Posterior vena cava (tissue), 2 donors: ENCODE measurements at regions not wholly inside any gene's neighbourhood (a gene's known extent, or its start where the extent isn't known, plus 50 kb on each side); places are given as distances from the start of the nearest gene placed in this dataset.
"Not testable (repeated sequence)": the region's sequence is repeated elsewhere in the genome, so short reads cannot be mapped to it uniquely, and the experiment has no call there.

Experiments used
- DNase-seq: peaks from one replicate; pipeline ENCODE4 v3.0.0-alpha.2; 2020; ENCODE audit warnings: low spot score
- intact Hi-C, 2 donors: fragments of 100-400 bp; cut with DNase I; formaldehyde crosslinking; loops; one replicate each; pipeline versions ENCODE4 v1.14.1 to v1.14.2; 2022 to 2023
- donor health status: DM: yes; HTN: yes; CAD: no.
- donor health status: DM: yes; HTN: yes; CAD: no.

- intact Hi-C loops, DNase-seq: not testable (repeated sequence)
Observed at GRCh38 chr18:71355599-71355998, 1066.8 kb downstream of the SOCS6 start.

- no peak for DNase-seq
- intact Hi-C loops, result no loop called here
Observed at GRCh38 chr18:71352618-71353017, 1063.8 kb downstream of the SOCS6 start.

GRCh38 chr18:71336576-71337210 lies 1047.8 kb downstream of the SOCS6 start:
- no peak for DNase-seq
- intact Hi-C loops, result no loop called here

- intact Hi-C loops, result no loop called here
- DNase-seq, result no peak
Observed at GRCh38 chr18:71329563-71329962, 1040.7 kb downstream of the SOCS6 start.

DNA sequence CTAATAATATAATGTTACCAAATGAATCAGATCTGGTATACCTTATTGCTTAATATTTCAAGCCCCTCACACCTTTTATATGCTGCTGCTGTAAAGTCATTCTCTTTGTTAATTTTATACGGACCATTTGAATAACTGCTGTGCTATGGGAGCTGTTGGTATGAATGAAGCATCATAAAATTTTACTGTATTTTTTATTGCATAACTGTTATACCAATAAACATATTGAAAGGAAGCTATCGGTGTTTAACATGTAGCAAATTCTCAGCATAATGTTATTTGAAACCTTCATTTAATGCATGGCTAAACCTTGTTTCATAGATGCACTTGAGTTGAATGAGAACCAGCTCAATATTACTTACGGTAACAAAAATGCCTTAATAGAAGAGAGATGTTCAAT lies 1040.3 kb downstream of the SOCS6 start:
- intact Hi-C loops, result no loop called here
- no peak for DNase-seq

GRCh38 chr18:71327850-71328249 lies 1039.0 kb downstream of the SOCS6 start:
- DNase-seq, result no peak
- intact Hi-C loops, result no loop called here

- intact Hi-C loops, result no loop called here
- DNase-seq, result no peak
Observed at GRCh38 chr18:71327441-71327840, 1038.6 kb downstream of the SOCS6 start.

DNA sequence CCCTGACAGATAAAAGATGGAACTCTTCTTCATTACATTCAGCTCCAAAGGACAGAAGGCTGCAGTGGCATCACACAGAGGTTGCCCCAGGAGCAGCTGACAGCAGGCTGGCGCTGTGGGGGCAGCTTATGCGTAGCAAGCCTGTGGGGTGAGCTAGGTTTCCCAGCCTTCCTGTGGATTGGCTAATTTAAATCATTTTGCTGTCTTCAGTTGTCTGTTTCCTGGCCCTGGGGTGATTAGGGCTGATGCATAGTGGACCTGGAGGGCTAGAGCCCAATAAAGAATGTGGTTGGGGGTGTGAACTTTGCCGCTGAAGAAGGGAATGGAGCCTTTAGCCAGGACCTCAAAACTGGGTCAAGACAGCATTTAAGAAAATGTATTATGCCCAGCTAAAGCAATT lies 1038.0 kb downstream of the SOCS6 start:
- intact Hi-C loops, result no loop called here
- no peak for DNase-seq

DNA sequence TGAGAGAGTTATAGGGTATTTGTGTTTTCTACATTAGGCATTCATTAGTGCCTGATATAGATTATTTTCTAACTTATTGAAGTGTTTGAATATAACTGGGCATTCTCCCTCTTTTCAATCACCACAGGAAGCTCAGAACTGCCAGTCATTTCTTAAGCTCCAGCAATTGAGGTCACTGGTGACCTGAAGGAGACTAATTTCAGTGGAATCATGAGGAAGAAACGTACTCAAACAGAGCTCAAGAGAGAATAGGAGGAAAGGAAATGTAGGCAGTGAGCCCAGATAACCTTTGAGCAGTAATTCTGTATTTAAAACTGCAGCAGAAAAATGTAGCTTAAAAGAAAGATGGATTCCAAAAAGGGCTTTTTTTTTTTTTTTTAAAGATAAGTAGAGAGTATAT lies 1035.5 kb downstream of the SOCS6 start:
- no peak for DNase-seq
- intact Hi-C loops, result no loop called here

DNA sequence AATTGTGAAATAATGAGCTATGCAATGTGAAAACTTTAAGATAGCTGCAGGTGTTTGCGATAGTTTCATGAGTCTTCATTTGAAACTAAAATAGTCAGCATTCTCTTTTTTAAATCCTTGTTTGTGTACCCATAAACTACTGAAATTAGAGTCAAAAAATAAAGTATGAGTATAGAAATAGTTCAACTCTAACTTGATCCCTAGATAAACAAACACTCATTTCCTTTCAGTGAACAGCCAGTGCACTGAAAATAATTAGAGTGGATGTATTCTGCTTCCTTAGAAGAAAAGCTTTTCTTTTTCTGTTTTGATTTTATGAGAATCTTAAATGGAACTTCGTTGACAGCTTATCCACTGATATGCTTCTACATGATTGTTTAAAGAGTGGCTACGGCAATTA lies 1033.4 kb downstream of the SOCS6 start:
- DNase-seq, result no peak
- intact Hi-C loops, result no loop called here

DNA sequence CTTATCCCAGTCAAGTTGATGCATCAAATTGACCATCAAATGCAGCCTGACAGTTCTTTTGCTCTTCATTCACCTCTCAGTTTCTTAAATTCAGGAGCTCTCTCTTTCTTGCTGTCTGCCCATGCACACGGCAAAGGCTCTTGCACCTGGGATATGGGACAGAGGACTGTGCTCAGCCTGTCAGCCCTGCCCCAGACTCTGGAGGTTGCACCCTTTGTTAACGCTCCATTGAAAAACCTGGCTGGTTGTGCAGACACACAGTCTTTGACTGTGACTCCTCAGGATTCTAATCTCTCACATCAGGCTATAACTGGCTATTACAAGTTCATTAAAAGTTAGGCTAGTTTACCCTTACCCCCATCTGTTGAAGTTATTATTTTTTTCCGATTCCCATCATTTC lies 1032.5 kb downstream of the SOCS6 start:
- intact Hi-C loops, result no loop called here
- DNase-seq, result no peak

- intact Hi-C loops, result no loop called here
- DNase-seq, result no peak
Observed at GRCh38 chr18:71304856-71305255, 1016.0 kb downstream of the SOCS6 start.

GRCh38 chr18:71303743-71304142 lies 1014.9 kb downstream of the SOCS6 start:
- DNase-seq, intact Hi-C loops: not testable (repeated sequence)

GRCh38 chr18:71301596-71301995 lies 1012.8 kb downstream of the SOCS6 start:
- DNase-seq, result no peak
- intact Hi-C loops, result no loop called here

DNA sequence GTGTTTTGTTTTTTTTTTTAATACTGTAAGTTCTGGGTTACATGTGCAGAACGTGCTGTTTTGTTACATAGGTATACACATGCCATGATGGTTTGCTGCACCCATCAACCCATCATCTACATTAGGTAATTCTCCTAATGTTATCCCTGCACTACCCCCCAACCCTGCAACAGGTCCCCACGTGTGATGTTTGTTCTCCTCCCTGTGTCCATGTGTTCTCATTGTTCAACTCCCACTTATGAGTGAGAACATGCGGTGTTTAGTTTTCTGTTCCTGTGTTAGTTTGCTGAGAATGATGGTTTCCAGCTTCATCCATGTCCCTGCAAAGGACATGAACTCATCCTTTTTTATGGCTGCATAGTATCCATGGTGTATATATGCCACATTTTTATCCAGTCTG lies 1005.4 kb downstream of the SOCS6 start:
- intact Hi-C loops, result not testable (repeated sequence)

GRCh38 chr18:71293322-71293721 lies 1004.5 kb downstream of the SOCS6 start:
- no peak for DNase-seq
- intact Hi-C loops, result no loop called here

More for the DNA sequence above, 1005.4 kb downstream of the SOCS6 start:
- DNase-seq, result not testable (repeated sequence)

DNA sequence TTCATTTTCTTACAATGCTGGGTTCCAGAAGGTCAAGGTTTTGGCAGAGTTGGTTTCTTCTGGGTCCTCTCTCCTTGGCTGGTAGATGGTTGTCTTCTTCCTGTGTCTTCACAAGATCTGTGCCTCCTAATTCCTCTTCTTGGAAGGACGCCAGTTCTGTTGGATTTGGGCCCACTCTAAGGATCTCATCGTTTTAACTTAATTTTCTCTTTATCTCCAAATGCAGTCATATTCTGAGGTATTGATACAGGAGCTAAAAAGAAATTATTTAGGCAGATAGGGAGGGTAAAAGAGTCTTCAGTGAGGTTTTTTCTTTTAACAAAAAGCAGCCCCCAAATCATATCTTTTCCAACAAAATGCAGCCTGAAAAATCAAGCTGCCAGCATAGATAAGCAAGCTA lies 998.4 kb downstream of the SOCS6 start:
- intact Hi-C loops, result no loop called here
- no peak for DNase-seq

DNA sequence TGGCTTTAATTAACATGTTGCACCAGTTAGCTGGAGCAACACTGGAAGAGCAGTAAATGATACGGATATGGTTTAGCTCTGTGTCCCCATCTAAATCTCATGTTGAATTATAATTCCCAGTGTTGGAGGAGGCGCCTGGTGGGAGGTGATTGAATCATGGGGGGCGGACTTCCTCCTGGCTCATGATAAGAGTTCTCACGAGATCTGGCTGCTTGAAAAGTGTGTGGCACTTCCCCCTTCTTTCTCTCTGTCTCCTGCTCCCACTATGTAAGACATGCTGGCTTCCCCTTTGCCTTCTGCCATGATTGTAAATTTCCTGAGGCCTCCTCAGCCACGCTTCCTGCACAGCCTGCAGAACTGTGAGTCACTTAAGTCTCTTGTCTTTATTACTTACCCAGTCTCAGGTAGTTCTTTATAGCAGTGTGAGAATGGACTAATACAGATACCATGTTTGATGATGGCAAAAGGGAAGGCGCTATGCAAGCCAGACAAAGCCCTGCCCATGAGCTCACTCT lies 963.6 kb downstream of the SOCS6 start:
- DNase-seq, result no peak
- intact Hi-C loops, result no loop called here

DNA sequence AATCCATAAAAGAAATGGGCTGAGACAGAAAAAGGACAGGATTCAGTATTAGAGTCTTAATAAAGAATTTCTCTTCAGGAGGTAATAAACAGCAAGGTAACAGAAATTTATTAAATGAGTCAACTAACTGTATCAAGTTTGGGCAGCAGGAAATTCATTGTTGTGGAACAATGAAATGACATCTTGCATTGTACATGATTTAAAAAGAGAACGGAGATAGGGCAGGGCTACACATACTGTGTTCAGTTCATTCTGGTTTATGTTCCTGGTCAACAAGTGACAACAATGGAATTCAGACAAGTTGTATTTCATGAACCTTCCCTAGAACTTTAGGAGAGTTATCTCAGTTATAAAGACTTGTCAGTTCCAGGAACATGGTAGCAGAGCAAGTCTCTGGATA lies 961.3 kb downstream of the SOCS6 start:
- DNase-seq, result no peak
- intact Hi-C loops, result no loop called here

- DNase-seq, result no peak
- intact Hi-C loops, result no loop called here
Observed at GRCh38 chr18:71249791-71250190, 960.9 kb downstream of the SOCS6 start.

DNA sequence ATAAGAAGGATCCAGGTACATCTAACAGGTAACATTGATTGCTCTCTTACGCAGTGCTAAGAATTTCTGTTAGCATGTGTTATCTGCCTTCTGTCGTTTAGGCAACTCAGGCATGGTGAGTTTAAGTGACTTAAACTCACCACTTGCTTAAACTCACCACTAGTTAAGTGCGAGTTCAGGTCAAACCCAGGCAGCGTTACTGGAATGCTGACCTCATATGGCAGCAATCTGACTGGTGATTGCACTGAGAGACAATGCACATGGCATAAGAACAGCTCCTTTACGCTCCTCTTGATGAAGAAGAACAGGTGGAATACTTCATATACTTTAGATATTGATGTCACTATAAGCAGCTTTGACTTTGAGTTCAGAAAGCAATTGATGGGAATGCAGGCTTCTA lies 954.1 kb downstream of the SOCS6 start:
- intact Hi-C loops, result no loop called here
- DNase-seq, result no peak
